HCT116 (cell line): ENCODE measurements at regions not wholly inside any gene's neighbourhood (a gene's known extent, or its start where the extent isn't known, plus 50 kb on each side); places are given as distances from the start of the nearest gene placed in this dataset.

Experiments
- ATAC-seq: fragments of 200-7000 bp; cut with Tn5 transposase; 2 replicates; pipeline ENCODE4 v1.9.1; 2020; ENCODE audit warnings: mild to moderate bottlenecking, moderate library complexity
- BruUV-seq: library from RNA; stranded (reverse); fragments of 400-500 nt; replicated peaks from 2 replicates; lab custom pipeline; 2021; lab: Mats Ljungman, UMichigan
- CTCF ChIA-PET: fragments of 300-600 bp; sonication (Branson Sonifier 250); formaldehyde crosslinking; loops from one replicate; lab custom pipeline; 2021; ENCODE audit warnings: antibody characterized with exemption; lab: Charles Lee
- POLR2A ChIA-PET: fragments of 300-600, 350-600 bp; sonication (Branson Sonifier 250); formaldehyde crosslinking; loops from one replicate; lab custom pipeline; 2021; ENCODE audit warnings: antibody characterized with exemption; lab: Charles Lee
- RAD21 ChIA-PET, 2 experiments: fragments of 300-600 bp; sonication (Branson Sonifier 250); formaldehyde crosslinking; loops; one replicate each; lab custom pipeline; 2023; ENCODE audit warnings: low total read pairs in 2 of 2; ENCODE audit not compliant: uncharacterized antibody in 2 of 2, unreplicated experiment in 2 of 2, low non-redundant PET in 1 of 2; lab: Charles Lee
- DNase-seq: peaks from one replicate; pipeline ENCODE4 v3.0.0-alpha.2; 2010; ENCODE audit warnings: low read depth, low spot score
- H2AFZ ChIP-seq: fragments of 200-600 bp; shearing (Covaris generic), sonication (generic); 2 replicates; pipeline ENCODE4 v1.6.1; 2017; ENCODE audit warnings: low read depth, mixed run types, mixed read lengths, antibody characterized with exemption, low read length; ENCODE audit not compliant: poor library complexity, severe bottlenecking
- H3K27ac ChIP-seq: 2 replicates; pipeline ENCODE4 v1.5.1; 2012; ENCODE audit warnings: low read depth, low read length
- H3K27me3 ChIP-seq: fragments of 200-600 bp; sonication (generic); 2 replicates; pipeline ENCODE4 v1.6.1; 2016; ENCODE audit warnings: mixed run types, low read length, mixed read lengths; ENCODE audit not compliant: insufficient read depth
- H3K36me3 ChIP-seq, 2 experiments: fragments of 200-500 bp in 1 of 2; fragments of 200-600 bp in 1 of 2; sonication (Bioruptor generic) in 1 of 2; sonication (generic) in 1 of 2; 2 replicates each; pipeline versions ENCODE4 v1.5.1 to v1.6.1; 2014 to 2016; ENCODE audit warnings: low read length in 2 of 2, inconsistent platforms in 1 of 2, mixed read lengths in 1 of 2, mixed run types in 1 of 2; ENCODE audit not compliant: insufficient read depth in 2 of 2, control insufficient read depth in 1 of 2
- H3K4me1 ChIP-seq, 2 experiments: fragments of 200-600 bp in 1 of 2; sonication (generic) in 1 of 2; 2 replicates each; pipeline versions ENCODE4 v1.5.1 to v1.6.1; 2012 to 2017; ENCODE audit warnings: low read length in 2 of 2, inconsistent platforms in 1 of 2, mild to moderate bottlenecking in 1 of 2, mixed read lengths in 1 of 2, mixed run types in 1 of 2, moderate library complexity in 1 of 2; ENCODE audit not compliant: insufficient read depth in 2 of 2, control insufficient read depth in 1 of 2
- H3K4me2 ChIP-seq: fragments of 200-600 bp; sonication (generic); 2 replicates; pipeline ENCODE4 v1.6.1; 2017; ENCODE audit warnings: mixed run types, low read length, mixed read lengths
- H3K4me3 ChIP-seq, 2 experiments: fragments of 200-600 bp in 1 of 2; sonication (generic) in 1 of 2; replicated peaks in 1 of 2; 2 replicates each; pipeline ENCODE4 v1.5.1; 2011 to 2016; ENCODE audit warnings: low read length in 2 of 2, control low read depth in 1 of 2, low read depth in 1 of 2, mild to moderate bottlenecking in 1 of 2, mixed read lengths in 1 of 2, mixed run types in 1 of 2
- H3K79me2 ChIP-seq: fragments of 200-600 bp; sonication (generic); 2 replicates; pipeline ENCODE4 v1.6.1; 2017; ENCODE audit warnings: mild to moderate bottlenecking, mixed run types, low read length, moderate library complexity, mixed read lengths; ENCODE audit not compliant: insufficient read depth
- H3K9ac ChIP-seq: fragments of 200-600 bp; sonication (generic); 2 replicates; pipeline ENCODE4 v1.6.1; 2016; ENCODE audit warnings: low read length, mixed read lengths
- H3K9me2 ChIP-seq: fragments of 200-600 bp; sonication (generic), shearing (Covaris generic); 2 replicates; pipeline ENCODE4 v1.6.1; 2017; ENCODE audit warnings: mixed run types, mild to moderate bottlenecking, moderate library complexity; ENCODE audit not compliant: insufficient read depth
- H3K9me3 ChIP-seq, 2 experiments: fragments of 200-500 bp in 1 of 2; fragments of 200-600 bp in 1 of 2; sonication (Bioruptor generic) in 1 of 2; sonication (generic) in 1 of 2; 2 replicates each; pipeline ENCODE4 v1.6.1; 2014 to 2017; ENCODE audit warnings: low read length in 2 of 2, mixed read lengths in 2 of 2, inconsistent platforms in 1 of 2, low read depth in 1 of 2, mild to moderate bottlenecking in 1 of 2, mixed run types in 1 of 2, moderate library complexity in 1 of 2; ENCODE audit not compliant: control insufficient read depth in 1 of 2, insufficient read depth in 1 of 2
- H4K20me1 ChIP-seq: fragments of 200-600 bp; sonication (generic), shearing (Covaris generic); 2 replicates; pipeline ENCODE4 v1.6.1; 2017; ENCODE audit warnings: mixed run types, mild to moderate bottlenecking, moderate library complexity; ENCODE audit not compliant: insufficient read depth
- EGR1 ChIP-seq: IDR thresholded peaks from 2 replicates; pipeline ENCODE4 v1.6.1; 2012; ENCODE audit warnings: low read depth
- FOSL1 ChIP-seq: IDR thresholded peaks from 2 replicates; pipeline ENCODE4 v1.6.1; 2012; ENCODE audit warnings: low read depth
- JUND ChIP-seq: IDR thresholded peaks from 2 replicates; pipeline ENCODE4 v1.6.1; 2012
- RAD21 ChIP-seq: IDR thresholded peaks from 2 replicates; pipeline ENCODE4 v1.6.1; 2012; ENCODE audit warnings: low read depth, mild to moderate bottlenecking
- SIN3A ChIP-seq: IDR thresholded peaks from 2 replicates; pipeline ENCODE4 v1.6.1; 2012; ENCODE audit warnings: low read depth
- SP1 ChIP-seq: IDR thresholded peaks from 2 replicates; pipeline ENCODE4 v1.6.1; 2012; ENCODE audit warnings: low read depth
- ZNF274 ChIP-seq: fragments of 200-500 bp; sonication (Bioruptor generic); IDR thresholded peaks from 2 replicates; pipeline ENCODE4 v1.6.1; 2014; ENCODE audit warnings: mild to moderate bottlenecking, low read depth, low read length, inconsistent platforms
- intact Hi-C: fragments of 100-400 bp; cut with micrococcal nuclease; formaldehyde crosslinking; loops from 2 replicates; pipeline ENCODE4 v1.10.0; 2022
- TF ChIP-seq, protein P1 (sequence below), 3 experiments: fragments of 200-600 bp in 1 of 3; sonication (generic) in 1 of 3; IDR thresholded peaks in 2 of 3; conservative IDR thresholded peaks in 1 of 3; 2 replicates each; pipeline ENCODE4 v1.5.1; 2012 to 2017; ENCODE audit warnings: low read depth in 2 of 3, low read length in 2 of 3, antibody characterized with exemption in 1 of 3, borderline replicate concordance in 1 of 3, control low read depth in 1 of 3, mild to moderate bottlenecking in 1 of 3, mixed read lengths in 1 of 3, mixed run types in 1 of 3, moderate library complexity in 1 of 3; ENCODE audit not compliant: insufficient read depth in 1 of 3
- TF ChIP-seq, protein P2 (sequence below): IDR thresholded peaks from 2 replicates; pipeline ENCODE4 v1.6.1; 2011; ENCODE audit warnings: mild to moderate bottlenecking, low read length, moderate library complexity; ENCODE audit not compliant: insufficient replicate concordance; ENCODE audit errors: extremely low read depth

DNA sequence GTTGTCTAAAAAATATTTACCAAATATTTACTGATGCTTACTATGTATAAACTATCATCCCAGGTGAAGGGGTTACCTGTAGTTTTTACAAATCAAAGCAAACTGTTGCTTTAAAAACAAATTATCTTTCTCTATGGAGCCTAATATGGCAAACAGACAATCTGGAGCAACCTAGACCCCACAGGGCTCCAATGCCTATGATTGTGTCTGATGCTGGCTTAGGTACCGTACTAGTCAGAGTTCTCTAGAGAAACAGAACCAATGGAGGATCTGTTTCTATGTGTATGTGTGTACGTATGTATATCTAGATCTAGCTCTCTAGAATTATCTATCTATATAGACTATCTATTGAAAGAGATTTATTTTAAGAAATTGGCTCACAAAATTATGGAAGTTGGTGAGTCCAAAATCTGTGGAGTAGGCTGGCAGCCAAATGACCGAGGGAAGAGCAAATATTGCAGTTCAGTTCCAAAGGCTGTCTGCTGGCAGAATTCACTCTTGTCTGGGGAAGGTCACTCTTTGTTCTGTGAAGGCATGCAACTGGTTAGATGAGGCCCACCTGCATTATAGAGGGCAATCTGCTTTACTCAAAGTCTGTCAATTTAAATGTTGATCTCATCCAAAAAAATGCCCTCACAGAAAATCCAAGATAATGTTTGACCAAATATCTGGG lies 127.1 kb upstream of the ENPEP start:
- CTCF ChIA-PET, result no interaction called here
- H3K9me3 ChIP-seq, result no peaks in the 10 kb centered on the region
- DNase-seq (no peak), ATAC-seq (no peak)
- no TSS peak for BruUV-seq
- H3K4me2 ChIP-seq, result no peak overlapping the region
- TF ChIP-seq ZNF274, result no peak
- TF ChIP-seq, all 23 proteins: peak for 0
- H4K20me1 ChIP-seq, result no peaks in the 10 kb centered on the region
- no peaks in the 10 kb centered on the region for H3K4me1 ChIP-seq
- H3K27me3 ChIP-seq, result no peaks in the 10 kb centered on the region
- RAD21 ChIA-PET, result no interaction called here
- H2AFZ ChIP-seq, result no peak overlapping the region
- intact Hi-C loops, result no loop called here
- H3K9me2 ChIP-seq, result no peaks in the 10 kb centered on the region
- H3K79me2 ChIP-seq, result no peaks in the 10 kb centered on the region
- H3K27ac ChIP-seq, result no peak overlapping the region
- no peak overlapping the region for H3K4me3 ChIP-seq
- POLR2A ChIA-PET, result no interaction called here
- no peaks in the 10 kb centered on the region for H3K36me3 ChIP-seq
- H3K9ac ChIP-seq, result no peak overlapping the region

DNA sequence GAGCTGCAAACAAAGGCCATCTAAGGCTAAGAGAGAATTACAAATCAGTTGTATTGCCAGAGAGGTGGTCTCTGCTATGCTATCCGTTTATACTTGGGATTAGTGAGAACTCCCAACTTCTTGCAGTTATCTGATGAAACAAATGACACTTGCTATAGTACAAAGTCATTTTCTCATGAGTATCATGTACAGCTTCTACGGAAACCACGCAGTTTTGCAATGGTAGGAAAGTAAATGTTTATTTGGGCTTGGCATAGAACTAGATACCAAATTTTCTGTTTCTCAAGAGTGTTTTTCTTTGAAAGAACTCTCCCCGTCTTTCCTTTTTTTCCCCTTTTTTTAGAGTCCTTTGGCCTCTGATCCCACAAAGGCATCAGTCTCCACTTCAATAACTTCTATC lies 128.2 kb upstream of the ENPEP start:
- RAD21 ChIA-PET, result no interaction called here
- ATAC-seq, result no peak
- Histone ChIP-seq H3K4me1 (no peaks in the 10 kb centered on the region), H3K4me2 (no peak overlapping the region), H3K9ac (no peak overlapping the region), H3K27me3 (no peaks in the 10 kb centered on the region), H3K4me3 (no peak overlapping the region), H3K9me2 (no peaks in the 10 kb centered on the region), H2AFZ (no peak overlapping the region), H3K9me3 (no peaks in the 10 kb centered on the region), H4K20me1 (no peaks in the 10 kb centered on the region), H3K79me2 (no peaks in the 10 kb centered on the region), H3K36me3 (no peaks in the 10 kb centered on the region), H3K27ac (no peak overlapping the region)
- CTCF ChIA-PET, result interaction anchor here (0.9 kb wide), 1 partner anchor 161 kb away, joined by 3 read pairs; no protein-coding TSS in a partner anchor
- POLR2A ChIA-PET, result no interaction called here
- no TSS peak for BruUV-seq
- no peak for TF ChIP-seq SIN3A
- no peak for TF ChIP-seq SP1
- TF ChIP-seq, protein P1, sequence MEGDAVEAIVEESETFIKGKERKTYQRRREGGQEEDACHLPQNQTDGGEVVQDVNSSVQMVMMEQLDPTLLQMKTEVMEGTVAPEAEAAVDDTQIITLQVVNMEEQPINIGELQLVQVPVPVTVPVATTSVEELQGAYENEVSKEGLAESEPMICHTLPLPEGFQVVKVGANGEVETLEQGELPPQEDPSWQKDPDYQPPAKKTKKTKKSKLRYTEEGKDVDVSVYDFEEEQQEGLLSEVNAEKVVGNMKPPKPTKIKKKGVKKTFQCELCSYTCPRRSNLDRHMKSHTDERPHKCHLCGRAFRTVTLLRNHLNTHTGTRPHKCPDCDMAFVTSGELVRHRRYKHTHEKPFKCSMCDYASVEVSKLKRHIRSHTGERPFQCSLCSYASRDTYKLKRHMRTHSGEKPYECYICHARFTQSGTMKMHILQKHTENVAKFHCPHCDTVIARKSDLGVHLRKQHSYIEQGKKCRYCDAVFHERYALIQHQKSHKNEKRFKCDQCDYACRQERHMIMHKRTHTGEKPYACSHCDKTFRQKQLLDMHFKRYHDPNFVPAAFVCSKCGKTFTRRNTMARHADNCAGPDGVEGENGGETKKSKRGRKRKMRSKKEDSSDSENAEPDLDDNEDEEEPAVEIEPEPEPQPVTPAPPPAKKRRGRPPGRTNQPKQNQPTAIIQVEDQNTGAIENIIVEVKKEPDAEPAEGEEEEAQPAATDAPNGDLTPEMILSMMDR (IDR thresholded peaks at IDR 0.05 in 2 of 3, conservative IDR thresholded peaks at IDR 0.05 in 1 of 3; ENCODE audit: borderline replicate concordance in 1 of 3, insufficient read depth in 1 of 3, low read depth in 2 of 3, low read length in 2 of 3), result no peak
- no peak for TF ChIP-seq FOSL1
- TF ChIP-seq RAD21, result no peak
- no peak for TF ChIP-seq JUND
- no peak for TF ChIP-seq EGR1
- TF ChIP-seq, protein P2, sequence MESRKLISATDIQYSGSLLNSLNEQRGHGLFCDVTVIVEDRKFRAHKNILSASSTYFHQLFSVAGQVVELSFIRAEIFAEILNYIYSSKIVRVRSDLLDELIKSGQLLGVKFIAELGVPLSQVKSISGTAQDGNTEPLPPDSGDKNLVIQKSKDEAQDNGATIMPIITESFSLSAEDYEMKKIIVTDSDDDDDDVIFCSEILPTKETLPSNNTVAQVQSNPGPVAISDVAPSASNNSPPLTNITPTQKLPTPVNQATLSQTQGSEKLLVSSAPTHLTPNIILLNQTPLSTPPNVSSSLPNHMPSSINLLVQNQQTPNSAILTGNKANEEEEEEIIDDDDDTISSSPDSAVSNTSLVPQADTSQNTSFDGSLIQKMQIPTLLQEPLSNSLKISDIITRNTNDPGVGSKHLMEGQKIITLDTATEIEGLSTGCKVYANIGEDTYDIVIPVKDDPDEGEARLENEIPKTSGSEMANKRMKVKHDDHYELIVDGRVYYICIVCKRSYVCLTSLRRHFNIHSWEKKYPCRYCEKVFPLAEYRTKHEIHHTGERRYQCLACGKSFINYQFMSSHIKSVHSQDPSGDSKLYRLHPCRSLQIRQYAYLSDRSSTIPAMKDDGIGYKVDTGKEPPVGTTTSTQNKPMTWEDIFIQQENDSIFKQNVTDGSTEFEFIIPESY, result no peak
- intact Hi-C loops, result no loop called here
- no peak for DNase-seq
